GM18502 (cell line): ENCODE measurements at regions not wholly inside any gene's neighbourhood (a gene's known extent, or its start where the extent isn't known, plus 50 kb on each side); places are given as distances from the start of the nearest gene placed in this dataset.
"Not testable (repeated sequence)": the region's sequence is repeated elsewhere in the genome, so short reads cannot be mapped to it uniquely, and the experiment has no call there.

Source experiments
- ATAC-seq: cut with Tn5 transposase; IDR thresholded peaks from one replicate; pipeline ENCODE4 v1.9.1; 2021; ENCODE audit warnings: mild to moderate bottlenecking; ENCODE audit not compliant: unreplicated experiment, poor library complexity

DNA sequence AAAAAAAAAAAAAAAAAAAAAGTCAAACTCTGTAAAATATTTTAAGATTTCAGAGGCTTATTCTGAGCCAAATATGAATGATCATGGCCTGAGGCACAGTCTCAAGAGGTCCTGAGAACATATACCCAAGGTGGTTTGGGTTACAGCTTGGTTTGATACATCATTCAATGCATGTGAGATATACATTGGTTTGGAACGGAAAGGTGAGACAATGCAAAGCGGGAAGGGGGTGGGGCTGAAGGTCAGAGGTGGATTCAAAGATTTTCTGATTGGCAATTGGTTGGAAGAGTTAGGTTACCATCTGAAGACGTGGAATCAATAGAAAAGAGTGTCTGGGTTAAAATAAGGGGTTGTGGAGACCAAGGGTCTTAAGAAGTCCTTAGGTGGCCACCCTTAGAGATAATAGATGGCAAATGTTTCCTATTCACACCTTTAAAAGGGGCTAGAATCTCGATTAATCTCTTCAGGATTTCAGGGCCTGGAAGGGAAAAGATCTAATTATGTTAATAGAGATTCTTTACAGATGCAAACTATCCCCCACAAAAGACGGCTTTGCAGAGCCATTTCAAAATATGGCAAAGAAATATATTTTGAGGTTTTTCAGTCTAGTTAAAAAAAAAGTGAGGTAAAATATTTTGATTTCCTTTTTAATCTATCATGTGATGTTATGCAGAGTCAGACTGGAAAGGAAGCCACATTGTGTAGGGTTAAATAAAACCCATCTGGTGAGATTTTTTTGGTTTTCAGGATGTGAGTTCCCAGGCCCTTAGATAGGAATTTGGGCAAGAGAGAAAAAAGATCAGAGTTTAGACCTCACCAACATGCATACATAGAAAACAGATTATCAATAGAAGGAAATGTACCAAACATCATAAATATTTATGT lies 173.8 kb upstream of the CNOT2 start:
- no peak for ATAC-seq

DNA sequence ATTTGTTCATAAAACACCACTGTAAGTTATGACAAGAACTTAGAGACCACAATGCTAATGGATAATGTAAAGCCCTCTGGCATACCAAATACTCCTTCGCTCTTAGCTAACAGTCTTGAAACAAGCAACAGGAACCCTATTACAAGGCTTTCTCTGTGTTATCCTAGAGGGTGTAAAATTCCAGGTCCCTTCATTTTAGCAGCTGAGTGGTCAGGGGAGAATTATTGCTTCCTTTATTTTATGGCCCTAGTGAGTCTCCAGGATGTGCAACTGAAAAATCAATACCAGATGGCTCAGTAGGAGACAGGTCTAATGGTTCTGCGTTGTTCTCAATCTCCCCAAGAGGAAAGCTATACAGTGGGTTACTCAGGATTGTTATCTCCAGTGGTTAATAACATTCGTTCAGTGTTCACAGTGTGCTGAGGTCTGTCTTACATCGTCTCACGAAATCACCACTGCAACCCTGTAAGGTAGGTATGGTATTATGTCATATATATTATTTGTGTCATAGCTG lies 172.7 kb upstream of the CNOT2 start:
- no peak for ATAC-seq

DNA sequence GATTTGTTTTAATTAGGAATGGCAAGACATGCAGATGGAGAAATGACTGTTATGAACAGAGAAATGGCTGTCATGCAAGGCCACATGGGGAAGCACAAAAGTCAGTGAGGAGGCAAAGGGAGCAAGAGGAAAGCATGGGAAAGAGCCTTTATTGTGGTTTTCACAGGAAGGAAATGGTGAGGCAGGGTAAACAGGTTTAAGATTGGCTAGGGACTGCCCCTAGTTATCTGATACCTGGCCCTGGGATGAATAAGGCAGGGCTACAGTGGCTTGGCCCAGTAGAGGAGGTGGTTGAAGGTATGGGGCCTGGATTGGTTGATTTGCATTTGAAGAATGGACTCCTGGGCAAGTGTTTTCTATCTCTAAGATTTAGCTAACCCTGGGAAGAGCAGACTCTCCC lies 168.7 kb upstream of the CNOT2 start:
- no peak for ATAC-seq

DNA sequence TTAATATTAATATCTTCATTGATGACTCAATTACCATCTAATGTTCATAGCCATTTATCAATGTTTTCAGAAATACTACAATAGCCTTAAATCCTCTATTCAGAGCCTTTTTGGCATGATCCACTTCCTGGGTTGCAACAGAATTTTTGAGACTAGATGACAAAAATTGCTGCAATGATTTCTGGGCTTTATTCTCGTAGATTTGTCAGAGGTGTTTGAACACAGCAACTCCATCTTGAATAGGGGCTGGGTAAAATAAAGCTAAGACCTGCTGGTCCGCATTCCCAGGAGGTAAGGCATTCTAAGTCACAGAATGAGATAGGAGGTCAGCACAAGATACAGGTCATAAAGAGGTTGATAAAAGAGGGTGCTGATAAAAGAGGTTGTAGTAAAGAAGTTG lies 165.8 kb upstream of the CNOT2 start:
- no peak for ATAC-seq

DNA sequence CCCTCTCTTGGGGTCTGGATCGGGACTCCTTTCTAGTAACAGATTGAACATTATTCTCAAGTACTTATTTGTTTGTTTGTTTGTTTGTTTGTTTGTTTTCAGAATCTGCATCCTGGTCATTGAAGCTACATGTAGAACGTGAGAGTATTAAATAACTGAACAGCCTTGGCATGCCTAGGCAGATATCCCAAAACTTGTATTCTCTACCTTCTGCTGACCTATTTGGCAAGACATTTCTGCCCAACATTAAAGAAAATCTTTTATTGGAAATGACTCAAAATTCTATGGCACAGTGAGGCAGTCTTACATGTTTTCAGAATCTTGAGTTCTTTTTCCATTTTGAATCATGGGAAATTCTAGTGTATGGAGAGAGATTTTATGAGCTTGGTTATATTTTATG lies 165.1 kb upstream of the CNOT2 start:
- ATAC-seq = no peak

DNA sequence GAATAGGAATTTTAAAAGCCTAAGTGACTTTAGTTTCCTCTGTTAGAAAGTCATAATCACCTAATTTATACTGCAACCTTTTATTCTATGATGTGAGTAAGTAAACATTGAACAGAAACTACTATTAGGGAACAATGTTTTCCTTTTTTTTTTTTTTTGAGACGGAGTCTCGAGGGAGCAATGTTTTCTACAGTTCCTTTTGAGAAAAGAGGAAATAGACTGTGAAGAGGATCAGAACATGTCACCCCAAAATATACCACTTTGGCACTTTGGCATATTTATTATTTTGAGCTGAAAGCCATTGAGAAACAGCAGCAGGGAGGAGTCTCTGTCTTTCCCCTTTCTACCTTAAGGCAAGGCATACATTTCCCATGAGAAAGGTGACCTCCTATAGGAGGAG lies 162.7 kb upstream of the CNOT2 start:
- no peak for ATAC-seq

DNA sequence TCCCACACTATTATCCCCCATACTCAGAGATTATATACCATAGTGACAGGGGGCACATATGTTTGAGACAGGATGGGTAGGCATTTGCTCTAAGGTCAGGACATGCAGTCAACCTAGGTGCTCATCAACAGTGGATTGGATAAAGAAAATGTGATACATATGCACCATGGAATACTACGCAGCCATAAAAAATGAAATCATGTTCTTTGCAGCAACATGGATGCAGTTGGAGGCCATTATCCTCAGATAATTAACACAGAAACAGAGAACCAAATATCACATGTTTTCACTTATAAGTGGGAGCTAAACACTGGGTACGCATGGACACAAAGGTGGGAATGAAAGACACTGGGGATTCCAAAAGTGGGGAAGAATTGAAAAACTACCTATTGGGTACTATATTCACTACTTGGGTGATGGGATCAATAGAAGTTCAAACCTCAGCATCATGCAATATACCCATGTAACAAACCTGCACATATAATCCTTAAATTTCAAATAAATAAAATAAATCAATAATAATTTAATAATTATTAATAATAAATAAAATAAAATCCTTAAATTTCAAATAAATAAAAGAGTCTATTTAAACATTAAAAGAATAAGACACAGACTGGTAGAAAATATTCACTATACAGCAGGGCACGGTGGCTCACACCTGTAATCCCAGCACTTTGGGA lies 160.1 kb upstream of the CNOT2 start:
- no peak for ATAC-seq

DNA sequence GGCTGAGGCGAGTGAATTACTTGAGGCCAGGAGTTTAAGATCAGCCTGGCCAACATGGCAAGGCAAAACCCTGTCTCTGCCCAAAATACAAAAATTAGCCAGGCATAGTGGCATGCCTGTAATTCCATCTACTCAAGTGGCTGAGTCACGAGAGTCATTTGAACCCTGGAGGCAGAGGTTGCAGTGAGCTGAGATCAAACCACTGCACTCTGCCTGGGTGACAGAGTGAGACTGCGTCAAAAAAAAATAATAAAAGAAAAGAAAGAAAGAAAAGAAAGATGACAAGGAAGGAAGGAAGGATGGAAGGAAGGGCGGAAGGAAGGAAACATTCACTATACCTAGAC lies 159.6 kb upstream of the CNOT2 start:
- ATAC-seq = no peak

DNA sequence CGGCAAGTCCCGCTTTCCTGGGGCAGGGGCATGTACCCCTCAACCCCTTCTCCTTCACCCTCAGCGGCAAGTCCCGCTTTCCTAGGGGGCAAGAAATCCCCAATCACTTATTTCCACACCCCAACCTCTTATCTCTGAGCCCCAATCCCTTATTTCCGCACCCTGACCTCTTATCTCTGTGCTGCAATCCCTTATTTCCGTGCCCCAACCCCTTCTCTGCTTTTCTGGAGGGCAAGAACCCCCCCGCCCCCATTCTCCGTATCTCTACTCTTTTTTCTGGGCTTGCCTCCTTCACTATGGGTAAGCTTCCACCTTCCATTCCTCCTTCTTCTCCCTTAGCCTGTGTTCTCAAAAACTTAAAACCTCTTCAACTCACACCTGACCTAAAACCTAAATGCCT lies 156.9 kb upstream of the CNOT2 start:
- not testable (repeated sequence) for ATAC-seq

DNA sequence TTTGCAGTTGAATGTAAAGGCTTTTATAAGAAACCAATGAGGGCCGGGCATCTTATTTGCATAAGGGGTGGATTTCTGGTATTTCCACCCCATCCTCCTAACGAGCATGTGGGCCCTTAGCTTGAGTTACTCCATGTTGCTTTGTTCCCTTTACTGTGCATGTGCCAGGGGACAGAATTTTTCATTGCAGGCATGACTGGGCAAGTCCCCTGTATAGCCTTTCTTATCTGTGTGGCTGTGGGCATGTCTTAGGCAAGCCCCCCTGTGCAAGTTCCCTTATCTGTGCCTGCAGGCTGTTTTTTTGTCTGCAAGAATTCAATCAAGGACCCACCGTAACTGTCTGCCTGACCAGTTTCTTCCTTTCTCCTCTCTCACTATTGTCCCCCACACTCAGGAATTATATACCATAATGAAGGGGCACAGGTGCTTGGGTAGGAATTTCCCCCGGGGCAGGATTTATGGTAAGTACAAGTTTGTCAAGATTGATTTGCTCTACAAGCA lies 152.2 kb upstream of the CNOT2 start:
- no peak for ATAC-seq

DNA sequence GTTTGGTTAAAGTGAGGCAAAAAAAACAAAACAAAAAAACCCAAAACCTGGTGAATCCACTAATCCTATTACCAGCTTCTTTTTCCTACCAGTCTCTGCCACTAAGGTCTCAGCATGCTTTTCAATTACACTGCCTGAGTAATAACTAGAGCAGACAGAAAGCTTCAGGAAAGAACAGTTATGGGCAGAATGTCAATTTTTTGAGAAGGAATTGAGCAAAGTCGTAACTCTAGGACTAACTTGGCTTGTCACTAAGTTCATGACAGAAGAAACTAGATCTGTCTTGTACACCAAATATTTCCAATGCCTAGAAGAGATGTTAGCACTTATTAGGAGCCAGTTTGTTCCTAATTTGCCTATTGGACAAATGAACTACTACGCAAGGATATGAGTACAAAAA lies 148.8 kb upstream of the CNOT2 start:
- no peak for ATAC-seq

DNA sequence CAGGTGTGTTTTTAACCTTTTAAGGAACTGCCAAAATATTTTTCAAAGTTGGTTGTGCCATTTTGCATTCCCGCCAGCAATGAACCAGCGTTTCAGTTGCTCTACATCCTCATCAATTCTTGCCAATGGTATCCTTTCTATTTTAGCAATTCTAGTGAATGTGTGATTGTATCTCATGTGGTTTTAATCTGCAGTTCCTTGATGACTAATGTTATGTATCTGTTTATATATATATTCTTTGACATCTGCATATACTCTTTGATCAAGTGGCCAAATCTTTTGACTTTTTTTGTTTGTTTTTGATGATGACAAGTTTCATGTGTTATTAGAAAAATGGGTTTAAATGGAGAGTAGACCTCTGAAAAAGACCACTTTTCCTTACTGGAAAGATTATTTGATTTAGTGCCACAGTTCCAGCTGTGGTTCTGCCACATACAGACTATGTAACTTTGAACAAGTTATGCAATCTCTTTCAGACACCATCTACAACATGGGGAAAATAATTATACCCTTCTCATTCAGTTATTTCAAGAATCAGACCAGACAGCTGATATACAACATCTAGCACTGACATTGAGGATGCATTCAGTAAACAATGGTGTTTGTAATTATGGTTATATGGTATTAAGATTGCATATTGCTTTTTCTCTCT lies 146.3 kb upstream of the CNOT2 start:
- no peak for ATAC-seq

DNA sequence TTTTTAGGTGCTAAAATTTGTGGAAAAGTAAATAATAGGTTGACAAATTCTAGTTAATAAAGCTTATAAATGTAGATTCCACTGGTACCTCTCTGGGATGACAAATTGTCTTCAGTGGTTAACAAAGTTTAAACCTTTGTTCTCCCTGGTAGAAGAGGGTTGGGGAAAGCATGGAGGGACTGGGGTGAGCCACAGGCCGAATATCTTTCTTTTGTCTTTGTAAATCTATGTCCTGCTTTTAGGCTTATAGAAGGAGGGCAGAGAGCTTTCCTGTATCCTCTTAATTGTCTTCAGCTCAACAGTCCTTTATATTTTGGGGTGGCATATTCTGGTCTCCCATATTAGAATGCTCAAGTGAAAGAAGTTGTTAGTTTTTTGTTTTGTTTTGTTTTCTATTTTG lies 142.2 kb upstream of the CNOT2 start:
- ATAC-seq = no peak

DNA sequence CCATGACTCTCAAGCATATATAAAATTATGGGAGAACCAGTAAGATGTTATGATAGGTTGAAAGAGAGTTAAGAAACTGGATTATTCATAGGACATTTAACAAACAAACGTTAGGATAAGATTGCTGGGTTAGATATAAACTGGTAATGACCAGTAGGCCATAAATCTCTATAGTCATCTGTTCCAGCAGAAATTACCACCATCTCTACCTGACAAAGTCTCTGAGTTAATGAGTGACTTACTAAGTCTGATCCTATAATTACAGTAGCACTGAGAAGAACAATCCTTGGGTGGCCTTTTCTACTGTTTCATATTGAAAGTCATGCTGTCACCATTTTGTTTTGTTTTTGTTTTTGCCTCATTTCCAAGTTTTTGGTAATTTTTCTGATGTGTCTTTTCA lies 136.9 kb upstream of the CNOT2 start:
- no peak for ATAC-seq

DNA sequence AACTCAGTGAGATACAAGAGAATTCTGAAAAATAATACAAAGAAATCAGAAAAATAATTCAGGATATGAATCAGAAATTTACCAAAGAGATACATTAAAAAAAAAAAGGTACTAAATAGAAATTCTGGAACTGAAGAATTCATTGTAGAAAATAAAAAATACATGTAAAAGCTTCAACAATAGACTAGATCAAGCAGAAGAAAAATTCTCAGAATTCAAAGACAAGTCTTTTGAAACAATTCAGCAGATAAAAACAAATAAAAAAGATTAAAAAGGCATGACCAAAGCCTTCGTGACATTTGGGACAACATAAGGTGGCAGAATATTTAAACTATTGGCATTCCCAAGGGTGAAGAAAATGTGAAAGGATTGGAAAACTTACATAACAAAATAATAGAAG lies 133.1 kb upstream of the CNOT2 start:
- ATAC-seq = no peak

DNA sequence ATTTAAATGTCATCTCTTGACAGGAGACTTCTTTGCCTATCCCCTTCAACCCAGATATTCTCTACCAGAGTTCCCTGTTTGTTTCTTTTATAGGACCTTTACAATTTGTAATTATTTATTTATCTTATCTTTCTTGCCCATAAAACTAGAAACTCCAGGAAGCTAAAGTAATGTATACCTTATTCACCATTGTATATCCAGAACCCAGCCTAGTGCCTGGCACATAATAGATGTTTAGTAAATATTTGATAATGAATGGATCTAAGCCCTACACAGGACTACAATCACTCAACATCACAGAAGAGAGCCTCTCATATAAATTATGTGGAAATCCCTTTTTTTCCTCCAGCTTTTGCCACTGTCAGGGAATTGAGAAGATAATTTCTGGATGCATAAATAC lies 125.6 kb upstream of the CNOT2 start:
- no peak for ATAC-seq

DNA sequence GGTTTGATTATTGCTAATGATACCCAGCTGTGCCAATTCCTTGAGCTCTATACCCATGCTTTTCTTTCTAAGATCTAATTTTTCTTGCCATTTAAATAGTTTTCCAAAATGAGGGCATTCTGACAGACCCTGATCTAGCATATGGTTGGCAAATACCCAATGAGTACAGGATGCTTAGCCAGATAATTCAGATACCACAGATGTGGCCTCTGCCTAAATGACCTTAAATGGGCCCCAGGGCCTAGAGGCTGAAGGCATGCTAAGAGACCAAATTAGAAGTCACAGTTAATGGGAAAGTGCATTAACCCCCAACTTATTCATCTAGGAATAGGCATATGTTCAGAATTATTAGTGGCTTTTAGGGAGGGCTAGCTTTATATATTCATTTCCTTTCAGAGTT lies 122.3 kb upstream of the CNOT2 start:
- no peak for ATAC-seq

DNA sequence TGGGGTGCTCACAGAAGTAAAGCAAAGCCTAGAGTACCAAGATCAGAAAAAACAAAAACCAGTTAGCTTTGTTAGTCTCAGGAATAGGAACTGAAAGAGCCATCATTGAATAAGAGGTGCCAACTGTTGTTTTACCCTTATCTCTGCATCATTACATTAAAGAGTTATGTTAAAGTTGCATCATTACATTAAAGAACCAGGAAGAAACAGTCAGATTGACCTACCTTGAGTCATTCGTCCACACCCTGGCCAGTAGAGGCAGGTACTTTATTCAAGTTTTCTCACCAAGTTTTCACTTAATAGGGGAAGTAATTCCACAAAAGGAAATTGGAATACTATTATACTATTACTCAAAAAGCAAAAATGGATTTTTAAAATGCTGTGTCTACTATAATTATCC lies 121.7 kb upstream of the CNOT2 start:
- no peak for ATAC-seq

DNA sequence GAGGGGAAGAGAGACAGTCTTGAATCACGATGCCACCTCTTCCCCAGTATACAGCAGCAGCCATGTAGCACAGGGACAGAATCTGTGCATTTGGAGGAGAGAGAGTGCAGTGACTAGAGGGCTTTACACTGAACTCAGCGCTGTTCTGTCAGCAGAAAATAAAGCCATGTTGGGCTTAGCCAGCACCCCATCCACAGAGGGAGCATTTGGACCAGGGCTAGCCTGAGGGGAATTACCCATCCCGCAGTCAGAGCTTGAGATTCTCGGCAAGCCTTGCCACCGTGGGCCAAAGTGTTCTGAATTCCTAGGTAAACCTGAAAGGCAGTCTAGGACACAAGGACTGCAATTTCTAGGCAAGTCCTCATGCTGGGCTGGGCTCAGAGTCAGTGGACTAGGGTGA lies 120.4 kb upstream of the CNOT2 start:
- ATAC-seq = no peak

DNA sequence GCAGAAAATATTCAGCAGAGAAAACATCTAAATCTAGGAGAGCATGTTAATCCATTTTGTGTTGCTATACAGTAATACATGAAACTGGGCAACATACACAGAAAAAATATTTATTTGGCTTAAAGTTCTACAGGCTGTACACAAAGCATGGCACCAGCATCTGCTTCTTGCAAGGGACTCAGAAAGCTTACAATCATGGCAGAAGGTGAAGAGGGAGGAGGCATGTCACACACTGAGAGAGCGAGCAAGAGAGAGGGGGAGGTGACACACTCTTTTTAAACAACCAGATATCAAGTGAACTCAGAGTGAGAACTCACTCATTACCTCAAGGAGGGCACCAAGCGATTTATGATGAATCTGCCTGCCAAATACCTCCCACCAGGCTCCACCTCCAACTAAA lies 94.2 kb upstream of the CNOT2 start:
- no peak for ATAC-seq

DNA sequence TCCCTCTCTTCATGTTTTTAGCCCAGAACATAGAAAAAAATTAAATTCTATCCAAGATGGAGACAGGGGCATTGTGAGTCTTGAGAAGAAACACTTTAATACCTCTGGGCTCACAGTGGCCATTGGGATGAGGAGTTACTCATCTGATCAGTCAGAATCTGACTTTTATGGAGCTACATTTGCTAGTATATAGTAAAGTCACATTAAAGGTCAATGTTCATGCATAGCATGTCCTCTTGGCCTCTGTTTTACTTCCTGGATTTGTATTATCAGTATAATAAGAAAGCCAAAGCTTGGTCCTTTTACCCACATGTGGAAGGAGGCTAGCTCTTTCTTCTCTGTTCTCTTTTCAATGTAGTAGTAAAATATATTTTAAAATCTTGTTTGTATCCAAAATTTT lies 93.6 kb upstream of the CNOT2 start:
- no peak for ATAC-seq
